Adrenal gland (tissue), 5 donors: ENCODE measurements at regions not wholly inside any gene's neighbourhood (a gene's known extent, or its start where the extent isn't known, plus 50 kb on each side); places are given as distances from the start of the nearest gene placed in this dataset.

Experiments used
- CTCF ChIP-seq, 6 experiments: fragments of 450-650 bp in 4 of 6; fragments of 200-600 bp in 2 of 6; sonication (generic) in 1 of 6; IDR thresholded peaks; 1 replicate in 5 of 6; 2 replicates in 1 of 6; pipeline versions ENCODE4 v1.5.1 to v1.8.0; 2016 to 2021; ENCODE audit warnings: antibody characterized with exemption in 6 of 6, mild to moderate bottlenecking in 2 of 6, moderate library complexity in 1 of 6
- POLR2A ChIP-seq, 2 donors: fragments of 450-650 bp; IDR thresholded peaks; one replicate each; pipeline ENCODE4 v1.6.1; 2017; ENCODE audit warnings: antibody characterized with exemption in 2 of 2, mild to moderate bottlenecking in 2 of 2, moderate library complexity in 1 of 2
- donor health status: DM: no; HTN: no; CAD: no.

GRCh38 chr6:87766211-87766610 is 64.2 kb upstream of the AKIRIN2 start:
- TF ChIP-seq CTCF (IDR thresholded peaks at IDR 0.05) (no peak), POLR2A (IDR thresholded peaks at IDR 0.05) (no peak)
